ENCODE measurements at regions not wholly inside any gene's neighbourhood (a gene's known extent, or its start where the extent isn't known, plus 50 kb on each side); places are given as distances from the start of the nearest gene placed in this dataset.

DNA sequence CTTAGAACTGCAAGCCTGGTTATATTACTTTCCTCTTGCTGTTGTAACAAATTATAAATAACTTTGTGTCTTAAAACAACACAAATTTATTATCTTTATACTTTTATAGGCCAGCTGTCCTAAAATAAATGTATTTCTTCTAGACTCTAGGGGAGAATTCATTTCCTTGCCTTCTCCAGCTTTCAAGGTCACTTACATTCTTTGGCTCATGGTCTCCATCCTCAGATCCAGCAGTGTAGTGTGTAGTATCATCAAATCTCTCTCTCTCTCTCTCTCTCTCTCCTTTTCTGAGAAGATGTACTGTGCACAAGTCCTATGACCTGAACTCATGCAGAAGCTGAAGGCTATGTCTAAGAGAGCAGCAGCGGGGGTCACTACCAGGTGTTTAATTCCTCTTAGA, 1510.6 kb downstream of the MRPL39 start:
- TF ChIP-seq, protein P1, sequence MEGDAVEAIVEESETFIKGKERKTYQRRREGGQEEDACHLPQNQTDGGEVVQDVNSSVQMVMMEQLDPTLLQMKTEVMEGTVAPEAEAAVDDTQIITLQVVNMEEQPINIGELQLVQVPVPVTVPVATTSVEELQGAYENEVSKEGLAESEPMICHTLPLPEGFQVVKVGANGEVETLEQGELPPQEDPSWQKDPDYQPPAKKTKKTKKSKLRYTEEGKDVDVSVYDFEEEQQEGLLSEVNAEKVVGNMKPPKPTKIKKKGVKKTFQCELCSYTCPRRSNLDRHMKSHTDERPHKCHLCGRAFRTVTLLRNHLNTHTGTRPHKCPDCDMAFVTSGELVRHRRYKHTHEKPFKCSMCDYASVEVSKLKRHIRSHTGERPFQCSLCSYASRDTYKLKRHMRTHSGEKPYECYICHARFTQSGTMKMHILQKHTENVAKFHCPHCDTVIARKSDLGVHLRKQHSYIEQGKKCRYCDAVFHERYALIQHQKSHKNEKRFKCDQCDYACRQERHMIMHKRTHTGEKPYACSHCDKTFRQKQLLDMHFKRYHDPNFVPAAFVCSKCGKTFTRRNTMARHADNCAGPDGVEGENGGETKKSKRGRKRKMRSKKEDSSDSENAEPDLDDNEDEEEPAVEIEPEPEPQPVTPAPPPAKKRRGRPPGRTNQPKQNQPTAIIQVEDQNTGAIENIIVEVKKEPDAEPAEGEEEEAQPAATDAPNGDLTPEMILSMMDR (IDR thresholded peaks at IDR 0.05; ENCODE audit: poor library complexity, severe bottlenecking), result no peak
- TF ChIP-seq EZH2 (IDR thresholded peaks at IDR 0.05; ENCODE audit: borderline replicate concordance, insufficient read depth, low read length, poor library complexity, severe bottlenecking) (no peak), EP300 (conservative IDR thresholded peaks at IDR 0.05; ENCODE audit: poor library complexity, severe bottlenecking) (no peak), TAF1 (IDR thresholded peaks at IDR 0.05; ENCODE audit: low read depth) (no peak), MXI1 (conservative IDR thresholded peaks at IDR 0.05; ENCODE audit: poor library complexity, severe bottlenecking) (no peak)

All from neural cell (in vitro differentiated cells).